CD4-positive, alpha-beta T cell treated with Interleukin-17A for 1 hour (primary cell): ENCODE measurements at regions not wholly inside any gene's neighbourhood (a gene's known extent, or its start where the extent isn't known, plus 50 kb on each side); places are given as distances from the start of the nearest gene placed in this dataset.

Source experiments
- DNase-seq: peaks from one replicate; pipeline ENCODE4 v3.0.0-alpha.2; 2020

DNA sequence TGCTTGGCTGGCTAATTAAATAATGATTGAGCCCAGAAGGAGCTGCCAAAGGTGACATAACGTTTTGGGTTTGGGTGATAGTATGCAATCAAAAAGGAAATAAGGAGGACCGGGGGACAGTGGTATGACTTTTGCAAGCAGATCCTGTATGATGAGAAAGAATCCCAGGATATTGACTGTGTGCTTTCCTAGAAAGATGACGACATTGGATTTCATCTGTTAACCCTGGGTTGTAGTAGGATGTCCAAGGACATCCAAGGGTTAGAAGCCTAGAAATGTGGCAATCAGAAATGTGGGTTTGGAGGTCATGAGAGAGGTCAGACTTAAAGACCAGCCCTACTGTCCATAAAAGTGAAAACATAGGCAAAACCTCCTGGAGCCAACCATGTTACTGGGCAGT lies 50.3 kb upstream of the HMHB1 start:
- DNase-seq = no peak

DNA sequence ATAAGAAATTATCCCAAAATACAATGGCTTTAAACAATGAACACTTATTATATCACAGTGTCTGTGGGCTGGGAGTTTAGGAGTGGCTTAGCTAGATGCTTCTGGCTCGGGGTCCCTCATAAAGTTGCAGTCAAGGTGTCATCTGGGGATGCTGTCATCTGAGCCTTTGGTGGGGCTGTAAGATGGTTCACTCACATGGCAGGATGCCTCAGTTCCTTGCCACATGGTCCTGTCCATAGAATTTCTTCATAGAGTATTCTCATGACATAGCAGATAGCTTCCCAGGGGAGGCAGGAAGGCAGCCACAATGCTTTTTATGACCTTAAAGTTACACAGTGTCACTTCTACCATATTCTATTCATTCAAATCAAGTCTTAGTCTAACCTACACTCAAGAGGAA lies 51.2 kb upstream of the HMHB1 start:
- DNase-seq = no peak

DNA sequence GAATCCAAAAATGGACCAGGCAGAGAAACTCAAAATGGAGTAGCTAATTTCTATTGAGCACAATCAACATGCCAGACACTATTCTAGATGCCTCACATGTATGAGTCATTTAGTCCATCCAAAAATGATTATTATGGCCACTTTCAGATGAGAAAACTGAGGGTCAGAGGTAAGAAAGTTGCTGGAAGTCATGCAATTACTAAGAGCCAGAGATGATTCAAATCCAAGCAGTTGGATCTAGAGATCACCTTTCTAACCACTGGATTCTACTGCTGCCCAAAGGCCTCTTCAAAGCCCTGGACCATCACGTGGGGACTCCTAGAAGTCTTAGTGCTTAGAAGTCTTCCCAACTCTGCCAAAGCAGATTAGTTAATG lies 51.8 kb upstream of the HMHB1 start:
- no peak for DNase-seq

DNA sequence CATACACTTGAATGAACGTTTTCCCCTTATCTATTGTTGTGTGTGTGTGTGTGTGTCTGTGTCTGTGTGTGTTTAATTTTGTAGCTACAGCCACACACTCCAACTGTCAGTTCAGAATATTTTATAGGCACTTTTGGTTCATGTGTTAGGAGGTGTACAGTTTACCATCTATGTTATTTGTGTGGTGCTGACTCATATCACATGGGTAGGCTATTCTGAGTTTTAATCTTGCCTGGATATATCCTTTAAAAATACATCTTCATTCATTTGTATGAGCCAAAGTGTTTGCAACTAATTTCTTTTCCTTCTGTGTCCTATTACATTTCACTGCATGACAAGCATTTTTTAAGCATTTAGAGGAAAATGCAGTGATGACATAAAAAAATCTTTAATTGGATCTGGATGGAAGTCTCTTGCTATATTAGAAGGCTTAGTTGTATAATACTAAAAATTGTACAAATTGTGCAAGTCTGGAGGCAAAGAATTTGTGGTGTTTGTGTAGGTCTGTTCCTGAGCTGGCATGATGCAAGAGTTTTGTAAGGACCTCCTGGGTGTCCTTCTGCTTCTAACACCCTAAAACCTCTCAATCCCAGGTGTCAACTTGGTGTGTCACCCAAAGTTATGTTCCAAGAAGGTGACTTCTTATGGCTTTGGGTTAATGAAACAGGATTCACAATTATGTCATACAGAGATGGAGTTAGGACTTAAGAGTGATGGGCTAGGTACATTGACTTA lies 52.4 kb upstream of the HMHB1 start:
- no peak for DNase-seq

DNA sequence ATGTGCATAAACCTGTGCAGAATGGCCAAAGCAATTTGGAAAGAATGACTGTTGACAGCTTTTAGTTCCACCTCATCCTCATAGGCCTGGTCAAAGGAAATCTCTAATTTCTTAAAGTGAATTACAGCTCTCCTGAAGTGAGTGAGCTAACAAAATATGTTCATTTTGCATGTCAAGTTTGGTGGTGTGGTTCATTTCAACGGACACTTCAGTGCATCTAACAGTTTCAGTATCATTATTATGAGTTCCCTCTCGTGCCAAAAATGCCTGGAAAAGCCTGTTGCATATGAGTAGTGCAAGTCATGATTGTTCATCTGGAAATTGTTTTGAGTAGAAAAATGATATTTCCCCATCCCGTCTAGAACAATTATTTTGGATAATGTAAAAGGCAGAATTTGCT lies 53.2 kb upstream of the HMHB1 start:
- DNase-seq = no peak

DNA sequence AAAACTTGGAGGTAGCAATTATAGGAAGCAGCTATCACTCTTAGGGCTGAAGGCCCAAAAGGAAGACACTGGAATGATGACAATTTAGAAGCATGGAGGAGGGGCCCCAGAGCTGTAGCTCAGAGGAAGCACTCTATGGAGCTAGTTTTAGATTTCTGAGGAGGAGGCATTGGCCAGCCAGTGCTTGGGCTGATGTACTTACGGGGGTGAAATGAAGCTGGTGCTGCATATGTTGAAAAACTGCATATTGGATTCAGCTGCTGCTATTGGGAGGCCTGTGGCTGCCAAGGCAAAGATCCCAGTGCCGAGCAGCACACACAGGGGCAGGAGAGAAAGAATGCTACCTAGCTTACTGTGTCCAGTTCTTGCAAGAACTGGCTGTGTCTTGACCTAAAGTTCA lies 53.9 kb upstream of the HMHB1 start:
- DNase-seq = no peak

DNA sequence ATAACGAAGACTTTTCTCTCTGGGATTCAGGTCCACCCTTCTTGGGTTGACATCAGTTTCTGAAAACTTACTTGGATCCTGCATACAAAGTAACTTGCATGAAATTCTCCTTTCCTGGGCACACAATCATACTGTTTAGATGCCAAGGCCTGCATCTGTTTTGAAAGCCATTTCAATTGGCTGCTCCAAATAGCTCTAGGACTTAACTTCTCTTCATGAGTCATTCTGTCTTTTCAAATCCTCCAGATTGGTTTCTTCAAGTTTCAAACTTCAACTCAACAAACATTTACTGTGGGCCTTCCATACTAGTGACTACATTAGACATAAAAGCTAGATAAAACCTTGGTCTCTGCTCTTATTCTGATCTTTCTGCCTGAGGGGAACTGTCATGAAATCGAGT lies 54.8 kb upstream of the HMHB1 start:
- no peak for DNase-seq

DNA sequence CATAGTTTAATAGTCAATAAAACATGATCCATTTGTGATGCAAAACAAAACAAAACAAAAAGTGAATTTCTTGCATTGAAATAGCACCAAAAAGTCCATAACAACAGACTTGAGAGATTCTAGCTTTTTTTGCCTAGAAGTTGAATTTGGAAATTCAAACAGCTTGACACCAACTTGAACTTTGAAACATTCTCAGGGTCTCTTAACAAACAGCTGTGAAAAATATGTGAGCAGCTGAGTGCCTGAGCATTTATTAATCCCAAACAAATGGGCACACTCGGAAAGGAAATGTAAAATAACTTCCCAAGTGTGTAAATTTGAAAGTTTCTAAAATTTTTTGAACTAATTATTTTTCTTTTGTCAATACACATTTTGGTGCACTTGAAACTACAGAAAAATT lies 56.0 kb upstream of the HMHB1 start:
- no peak for DNase-seq

DNA sequence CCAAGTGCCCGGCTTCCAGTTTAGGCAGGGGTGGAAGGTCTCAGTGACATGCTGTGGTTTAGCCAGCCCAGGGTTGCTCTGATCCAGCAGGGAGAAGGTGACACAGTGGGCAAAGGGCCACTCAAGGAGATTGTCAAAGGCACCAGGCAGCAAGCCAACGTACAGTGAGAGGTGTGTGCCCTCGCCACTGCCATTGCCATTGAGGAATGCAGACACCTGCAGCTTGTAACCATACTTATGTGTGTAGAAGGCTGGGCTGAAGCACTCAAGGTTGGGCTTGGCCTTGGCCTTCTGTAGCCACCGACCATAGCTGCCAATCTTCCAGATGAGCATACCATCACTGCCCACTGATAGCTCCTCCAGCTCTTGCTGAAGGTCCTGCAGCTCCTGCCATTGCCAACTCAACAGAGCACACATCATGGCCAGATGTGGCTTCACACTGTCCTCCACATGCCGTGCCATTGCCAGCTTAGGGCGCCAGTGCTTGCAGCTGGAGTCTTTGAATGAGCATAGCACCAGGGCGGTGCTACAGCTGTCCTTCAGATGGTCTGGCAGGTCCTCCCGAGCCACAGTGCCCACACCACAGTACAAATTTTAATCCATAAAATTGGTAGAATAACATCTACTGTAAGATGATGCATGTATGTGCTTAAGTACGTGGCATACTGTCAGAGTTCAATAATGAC lies 59.7 kb upstream of the HMHB1 start:
- DNase-seq = no peak

DNA sequence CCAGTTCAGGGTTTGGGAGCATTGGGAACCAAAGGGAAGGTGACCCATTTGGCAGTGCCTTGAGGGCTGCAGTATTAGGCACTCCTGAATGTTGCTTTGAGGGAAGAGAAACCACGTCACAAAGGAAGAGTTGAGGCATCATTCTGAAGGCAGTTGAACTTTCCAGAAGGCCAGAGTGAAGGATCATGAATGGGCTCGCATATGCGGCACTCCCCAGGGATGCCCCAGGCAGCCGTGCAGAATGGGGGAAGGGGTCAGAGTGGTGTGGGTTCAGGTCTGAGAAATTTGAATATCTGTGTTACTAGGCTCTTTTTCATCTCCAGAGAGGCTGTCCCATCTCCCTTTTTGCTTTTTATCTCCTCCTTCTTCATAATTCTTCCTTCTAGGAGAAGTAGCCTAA lies 60.6 kb upstream of the HMHB1 start:
- DNase-seq = no peak

DNA sequence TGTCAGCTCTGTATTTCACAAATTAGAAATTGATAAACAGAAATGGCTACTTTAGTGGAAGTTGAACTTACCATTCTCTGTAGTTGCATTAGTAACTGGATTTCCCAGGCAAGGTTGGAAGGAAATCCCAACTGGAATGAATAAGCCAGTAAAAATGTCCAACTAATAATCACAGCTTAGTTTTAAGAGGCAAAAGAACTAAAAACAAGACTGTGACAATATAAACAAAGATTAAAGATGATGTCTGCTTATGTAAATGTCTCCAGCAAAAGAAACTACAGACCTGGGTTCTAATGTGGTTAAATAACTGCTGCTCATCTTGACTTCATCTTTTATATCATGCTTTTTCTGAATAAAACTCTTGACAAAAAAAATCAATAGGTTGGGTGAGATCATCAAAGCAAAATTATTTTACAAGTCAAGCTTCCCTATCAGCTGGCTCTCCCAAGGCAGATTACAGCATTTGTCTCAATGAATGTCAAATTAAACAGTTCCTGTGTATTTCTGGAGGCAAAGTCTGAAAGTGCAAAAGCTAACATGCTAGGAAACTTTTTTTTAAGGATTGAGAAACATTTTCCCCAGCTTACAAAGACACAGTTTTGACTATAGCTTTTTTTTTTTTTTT lies 62.3 kb upstream of the HMHB1 start:
- no peak for DNase-seq

DNA sequence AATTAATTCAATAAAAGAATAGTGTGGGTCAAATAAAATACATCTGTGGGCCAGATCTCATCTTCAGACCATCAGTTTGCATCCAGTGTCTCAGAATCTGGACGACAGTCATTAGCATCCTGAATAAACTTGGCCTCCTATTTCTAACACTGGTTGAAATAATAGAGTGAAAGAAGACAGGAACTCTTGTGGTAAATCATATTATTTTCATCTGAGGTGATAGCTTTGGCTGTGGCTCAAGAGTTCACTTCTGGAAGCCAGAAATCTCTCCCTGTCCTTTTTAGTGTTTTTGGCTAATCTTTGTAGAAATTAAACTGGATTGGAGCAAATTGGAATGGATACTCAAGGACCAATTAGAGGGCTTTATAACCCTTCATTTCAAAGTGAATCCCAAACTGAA lies 63.4 kb upstream of the HMHB1 start:
- DNase-seq = no peak

DNA sequence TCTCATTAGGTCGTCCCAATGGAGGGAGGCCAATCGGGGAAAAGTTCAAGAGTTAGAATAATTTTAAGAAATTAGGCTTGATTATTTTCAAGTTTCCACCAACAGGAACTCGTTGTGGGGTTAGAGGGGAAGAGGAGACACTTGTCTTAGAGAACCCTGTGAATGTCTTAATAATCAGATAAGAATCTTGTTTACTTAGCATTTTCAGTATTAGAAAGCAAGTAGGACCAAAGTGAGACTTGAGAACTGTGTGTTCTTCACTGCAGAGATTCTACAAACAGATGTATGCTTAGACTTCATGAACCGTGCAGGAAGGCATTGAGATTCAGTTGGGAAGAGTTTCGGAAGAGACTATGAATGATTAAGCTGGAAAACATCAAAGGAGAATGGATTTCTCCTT lies 69.0 kb upstream of the HMHB1 start:
- DNase-seq = no peak

DNA sequence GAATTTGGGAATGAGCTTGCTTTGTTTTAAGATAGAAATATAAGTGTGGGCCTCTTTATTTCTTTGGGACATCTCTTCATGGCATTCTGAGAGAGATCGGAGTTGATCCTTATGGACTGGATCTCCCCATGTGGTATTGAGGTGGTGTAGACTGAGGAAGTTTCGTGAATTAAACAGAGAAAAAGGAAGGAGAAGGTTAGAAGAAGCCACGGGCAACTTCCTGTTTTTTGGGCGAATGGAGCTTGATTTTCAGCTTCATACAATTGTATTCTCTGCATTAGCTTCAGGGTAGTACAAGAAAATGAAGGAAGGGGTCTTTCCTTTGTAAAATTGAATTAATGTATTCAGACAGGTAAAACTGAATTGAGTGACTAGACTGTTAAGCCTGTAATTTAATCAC lies 70.5 kb upstream of the HMHB1 start:
- no peak for DNase-seq

DNA sequence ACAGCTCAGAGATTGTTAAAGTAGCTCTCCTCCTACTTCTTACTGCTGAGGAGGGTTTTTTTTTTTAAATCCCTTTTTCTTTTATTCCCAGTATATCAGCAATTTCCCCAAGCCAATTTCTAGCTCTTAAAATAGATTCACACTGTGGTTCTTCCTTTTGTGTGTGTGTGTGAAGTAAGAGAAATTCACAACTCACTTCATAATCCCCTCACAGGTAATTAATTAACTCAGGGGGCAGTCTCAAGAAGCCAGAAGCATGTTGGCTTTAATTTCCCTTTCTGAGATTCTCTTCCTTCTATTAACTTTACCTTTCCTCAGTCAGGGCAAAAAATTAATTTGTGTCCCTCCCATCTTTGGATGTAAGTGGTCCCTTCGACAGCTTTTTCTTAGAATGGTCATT lies 71.0 kb upstream of the HMHB1 start:
- DNase-seq = no peak

DNA sequence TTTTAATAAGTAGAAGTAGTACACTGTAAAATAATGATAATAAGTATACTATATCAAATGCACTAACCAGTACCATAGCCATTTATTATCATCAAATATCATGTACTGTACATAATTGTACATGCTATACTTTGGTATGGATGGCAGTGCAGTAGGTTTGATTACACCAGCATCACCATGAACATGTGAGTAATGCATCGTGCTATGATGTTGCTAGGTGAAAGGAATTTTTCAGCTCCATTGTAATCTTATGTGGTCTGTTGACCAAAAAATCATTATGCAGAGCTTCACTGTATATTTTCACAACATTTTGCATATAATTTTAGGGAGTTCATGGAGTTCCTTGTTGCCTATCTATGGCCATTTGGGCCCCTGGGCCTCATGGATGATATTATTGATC lies 72.2 kb upstream of the HMHB1 start:
- no peak for DNase-seq

DNA sequence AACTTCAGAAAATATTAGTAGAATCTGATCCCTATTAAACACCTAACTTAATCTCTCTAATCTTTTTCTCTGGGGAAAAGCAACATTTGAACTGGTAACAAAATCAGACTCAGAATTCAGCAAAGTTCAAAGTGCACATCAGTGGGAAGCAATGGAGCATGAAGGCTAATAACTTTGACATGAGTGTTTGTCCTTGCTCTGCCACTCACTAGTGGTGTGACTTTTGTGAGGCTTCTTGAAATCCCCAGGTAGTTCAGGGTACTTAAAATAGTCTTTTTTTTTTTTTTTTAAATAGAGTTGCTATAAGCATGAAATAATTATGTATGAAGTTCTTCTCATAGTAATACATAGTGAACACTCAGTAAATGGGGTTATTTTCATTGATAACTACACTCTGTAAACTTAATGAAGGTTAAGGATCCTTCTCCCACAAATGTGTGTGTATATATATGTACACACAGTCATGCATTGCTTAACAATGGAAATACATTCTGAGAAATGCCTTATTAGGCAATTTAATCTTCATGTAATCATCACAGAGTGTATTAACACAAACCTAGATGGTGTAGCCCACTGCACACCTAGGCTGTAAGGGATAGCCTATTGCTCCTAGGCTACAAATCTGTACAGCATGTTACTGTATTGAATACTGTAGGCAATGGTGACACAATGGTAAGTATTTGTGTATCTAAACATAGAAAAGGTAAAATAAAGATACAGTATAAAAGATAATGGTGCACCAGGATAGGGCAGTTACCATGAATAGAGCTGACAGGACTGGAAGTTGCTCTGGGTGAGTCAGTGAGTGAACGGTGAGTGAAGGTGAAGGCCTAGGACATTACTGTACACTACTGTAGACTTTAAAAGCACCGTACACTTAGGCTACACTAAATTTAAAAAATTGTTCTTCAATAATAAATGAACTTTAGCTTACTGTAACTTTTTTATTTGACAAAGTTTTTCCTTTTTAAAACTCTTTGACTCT lies 73.3 kb upstream of the HMHB1 start:
- DNase-seq = no peak

DNA sequence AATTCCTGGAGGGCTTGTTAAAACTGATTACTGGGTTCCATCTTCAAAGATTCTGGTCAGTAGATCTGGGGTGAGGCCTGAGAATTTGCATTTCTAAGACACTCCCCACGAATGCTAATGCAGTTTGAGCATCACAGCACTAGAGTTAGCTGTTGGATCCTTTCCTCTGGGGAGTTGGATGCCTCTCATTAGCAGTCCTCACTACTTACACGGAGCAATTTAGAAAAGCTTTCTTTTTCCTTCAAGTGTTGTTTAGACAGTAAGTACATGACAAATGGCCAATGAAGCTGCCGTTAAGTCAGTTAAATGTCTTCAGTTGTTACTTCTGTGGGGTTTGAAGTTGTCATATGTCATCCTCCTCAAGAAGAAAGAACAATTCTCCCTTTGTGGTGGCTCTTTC lies 74.9 kb upstream of the HMHB1 start:
- no peak for DNase-seq

DNA sequence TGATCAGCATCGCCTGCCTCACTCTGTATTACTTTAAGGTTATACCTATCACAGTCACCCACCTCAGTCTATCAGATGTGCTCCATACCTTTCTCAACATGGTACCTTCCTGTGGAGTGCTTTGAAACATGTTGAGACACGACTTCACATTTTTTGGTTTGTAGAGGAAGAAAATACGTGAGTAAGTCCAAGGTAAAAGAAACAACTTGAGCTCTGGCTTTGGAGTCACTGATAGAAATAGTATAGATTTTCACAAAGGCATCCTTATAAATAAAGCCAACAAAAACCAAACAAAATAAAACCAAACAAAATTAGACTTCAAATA lies 77.5 kb upstream of the HMHB1 start:
- DNase-seq = no peak

DNA sequence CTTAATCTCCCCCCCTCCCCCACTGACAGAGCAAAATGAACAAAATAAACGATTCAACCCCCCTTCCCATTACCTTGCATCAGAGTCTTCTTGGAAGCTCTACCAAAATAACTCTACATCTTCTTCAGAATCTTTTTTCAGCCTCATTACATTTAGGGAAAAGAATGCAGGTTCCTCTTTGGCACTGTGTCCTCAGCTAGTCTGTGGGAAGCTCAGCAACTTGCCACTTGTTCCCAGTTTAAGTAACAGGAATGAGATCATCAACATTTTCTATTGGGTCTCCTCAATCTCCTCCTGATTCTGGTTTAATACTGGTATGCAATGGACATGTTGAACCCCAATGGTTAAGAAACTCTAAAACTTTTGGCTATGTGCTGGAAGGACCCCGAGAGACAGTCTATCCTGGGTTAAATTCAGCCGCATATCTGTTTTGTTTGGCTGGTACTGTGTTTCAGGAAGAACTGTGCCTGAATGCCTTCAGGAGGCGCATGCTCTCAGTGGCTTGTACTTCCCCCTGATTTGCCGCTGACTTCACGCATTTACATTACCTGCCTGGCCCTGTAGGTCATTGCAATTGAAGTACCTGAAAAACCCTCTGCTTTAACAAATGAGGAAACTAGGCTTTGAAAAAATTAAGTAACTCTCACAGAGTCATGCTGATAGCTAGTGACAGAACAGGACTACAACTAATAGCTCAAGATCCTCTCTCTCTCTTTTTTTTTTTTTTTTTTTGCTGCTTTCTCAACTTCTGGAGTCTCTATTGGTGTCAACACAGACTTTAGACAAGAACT lies 78.1 kb upstream of the HMHB1 start:
- DNase-seq = no peak

DNA sequence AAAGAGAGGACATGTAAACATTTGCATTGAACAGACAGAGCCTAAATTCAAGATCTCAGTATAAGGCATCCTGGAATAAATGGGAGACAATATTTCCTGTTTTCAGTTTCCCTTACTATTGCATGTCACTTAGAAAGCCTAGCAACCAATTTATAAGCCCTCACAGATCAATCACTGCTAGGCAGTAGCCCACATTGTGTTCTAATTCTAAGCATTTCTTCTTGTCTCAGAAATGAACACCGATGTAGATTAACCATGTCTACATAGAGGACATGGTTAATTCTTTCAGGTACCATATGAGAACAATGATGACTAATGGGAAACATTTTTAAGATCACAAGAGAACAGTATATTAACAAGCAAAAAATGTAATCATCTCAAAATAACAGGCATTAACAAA lies 79.6 kb upstream of the HMHB1 start:
- no peak for DNase-seq

DNA sequence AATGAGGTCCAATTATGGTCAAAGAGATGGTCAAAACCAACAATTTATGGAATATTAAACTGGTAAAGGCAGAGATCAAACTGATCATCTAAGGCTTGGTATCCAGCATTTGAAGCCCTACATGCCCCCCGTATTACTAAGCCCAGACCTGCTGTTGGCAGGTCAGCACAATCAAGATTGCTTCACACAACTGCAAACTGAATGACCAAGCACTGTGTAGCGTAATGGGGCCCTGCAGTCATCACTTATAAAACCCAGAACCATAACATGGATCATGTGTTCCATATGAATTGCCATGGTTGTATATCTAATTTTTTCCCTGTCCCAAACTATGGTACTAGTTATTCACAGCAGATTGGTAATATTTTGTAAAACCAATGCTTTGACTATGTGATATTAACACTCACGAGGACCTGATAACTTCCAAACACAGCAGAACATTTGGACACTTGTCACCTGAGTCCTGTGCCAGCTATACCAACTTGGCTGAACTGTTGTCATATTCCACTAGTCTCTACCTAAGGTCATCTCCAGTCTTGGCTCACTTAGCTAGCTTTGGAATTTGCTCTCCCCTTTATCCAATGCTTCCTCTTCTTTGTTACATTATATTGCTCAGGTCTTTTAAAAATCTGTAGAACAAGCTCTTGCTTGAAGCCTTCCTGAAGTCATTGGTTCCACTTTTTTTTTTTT lies 81.7 kb upstream of the HMHB1 start:
- DNase-seq = no peak
